PC-9 (cell line): ENCODE measurements at regions not wholly inside any gene's neighbourhood (a gene's known extent, or its start where the extent isn't known, plus 50 kb on each side); places are given as distances from the start of the nearest gene placed in this dataset.

ENCODE experiments used
- EZH2 ChIP-seq: fragments of 200-600 bp; sonication (generic); IDR thresholded peaks from 2 replicates; pipeline ENCODE4 v1.8.0; 2017; ENCODE audit warnings: antibody characterized with exemption, low read depth
- TF ChIP-seq, protein P1 (sequence below): fragments of 200-600 bp; sonication (generic); conservative IDR thresholded peaks from 2 replicates; pipeline ENCODE4 v1.6.1; 2017; ENCODE audit warnings: mixed run types, antibody characterized with exemption, mild to moderate bottlenecking, moderate library complexity

DNA sequence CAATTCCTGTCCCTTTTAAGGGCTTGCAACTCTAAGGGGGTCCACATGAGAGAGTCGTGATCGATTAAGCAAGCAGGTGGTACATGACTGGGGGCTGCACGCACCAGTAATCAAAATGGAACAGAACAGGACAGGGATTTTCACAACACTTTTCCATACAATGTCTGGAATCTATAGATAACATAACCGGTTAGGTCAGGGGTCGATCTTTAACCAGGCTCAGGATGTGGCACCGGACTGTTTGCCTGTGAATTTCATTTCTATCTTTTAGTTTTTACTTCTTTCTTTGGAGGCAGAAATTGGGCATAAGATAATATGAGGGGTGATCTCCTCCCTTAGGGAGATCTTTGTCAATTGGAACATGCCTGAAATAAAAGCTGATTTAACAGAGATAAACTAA is 370.1 kb downstream of the IPMK start:
- TF ChIP-seq, protein P1, sequence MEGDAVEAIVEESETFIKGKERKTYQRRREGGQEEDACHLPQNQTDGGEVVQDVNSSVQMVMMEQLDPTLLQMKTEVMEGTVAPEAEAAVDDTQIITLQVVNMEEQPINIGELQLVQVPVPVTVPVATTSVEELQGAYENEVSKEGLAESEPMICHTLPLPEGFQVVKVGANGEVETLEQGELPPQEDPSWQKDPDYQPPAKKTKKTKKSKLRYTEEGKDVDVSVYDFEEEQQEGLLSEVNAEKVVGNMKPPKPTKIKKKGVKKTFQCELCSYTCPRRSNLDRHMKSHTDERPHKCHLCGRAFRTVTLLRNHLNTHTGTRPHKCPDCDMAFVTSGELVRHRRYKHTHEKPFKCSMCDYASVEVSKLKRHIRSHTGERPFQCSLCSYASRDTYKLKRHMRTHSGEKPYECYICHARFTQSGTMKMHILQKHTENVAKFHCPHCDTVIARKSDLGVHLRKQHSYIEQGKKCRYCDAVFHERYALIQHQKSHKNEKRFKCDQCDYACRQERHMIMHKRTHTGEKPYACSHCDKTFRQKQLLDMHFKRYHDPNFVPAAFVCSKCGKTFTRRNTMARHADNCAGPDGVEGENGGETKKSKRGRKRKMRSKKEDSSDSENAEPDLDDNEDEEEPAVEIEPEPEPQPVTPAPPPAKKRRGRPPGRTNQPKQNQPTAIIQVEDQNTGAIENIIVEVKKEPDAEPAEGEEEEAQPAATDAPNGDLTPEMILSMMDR = no peak
- no peak for TF ChIP-seq EZH2
